Ureter (tissue), 1 donor: ENCODE measurements at regions not wholly inside any gene's neighbourhood (a gene's known extent, or its start where the extent isn't known, plus 50 kb on each side); places are given as distances from the start of the nearest gene placed in this dataset.
"Not testable (repeated sequence)": the region's sequence is repeated elsewhere in the genome, so short reads cannot be mapped to it uniquely, and the experiment has no call there.

Experiments
- DNase-seq: peaks from one replicate; pipeline ENCODE4 v3.0.0-alpha.2; 2020; ENCODE audit warnings: low spot score
- donor health status: DM: yes; HTN: yes; CAD: no.

- not testable (repeated sequence) for DNase-seq
These were observed 267.9 kb downstream of the INHBA start for GRCh38 chr7:41435020-41435419.

GRCh38 chr7:41431671-41432070, 271.2 kb downstream of the INHBA start:
- DNase-seq = no peak

GRCh38 chr7:41428381-41428780, 274.5 kb downstream of the INHBA start:
- no peak for DNase-seq

GRCh38 chr7:41425926-41426325, 277.0 kb downstream of the INHBA start:
- no peak for DNase-seq

- DNase-seq = no peak
These were observed 281.8 kb downstream of the INHBA start for GRCh38 chr7:41421056-41421455.

- no peak for DNase-seq
These were observed 282.5 kb downstream of the INHBA start for GRCh38 chr7:41420421-41420820.

GRCh38 chr7:41418337-41418736, 284.6 kb downstream of the INHBA start:
- DNase-seq = no peak

GRCh38 chr7:41416208-41416595, 286.7 kb downstream of the INHBA start:
- DNase-seq = no peak

- no peak for DNase-seq
These were observed 287.3 kb downstream of the INHBA start for GRCh38 chr7:41415471-41416207.

- no peak for DNase-seq
These were observed 287.8 kb downstream of the INHBA start for GRCh38 chr7:41415051-41415450.

GRCh38 chr7:41404375-41405074, 298.4 kb downstream of the INHBA start:
- DNase-seq = no peak

GRCh38 chr7:41403291-41403690, 299.6 kb downstream of the INHBA start:
- DNase-seq = no peak

GRCh38 chr7:41401833-41402232, 301.1 kb downstream of the INHBA start:
- DNase-seq = no peak

- no peak for DNase-seq
These were observed 303.7 kb downstream of the INHBA start for GRCh38 chr7:41399171-41399570.

GRCh38 chr7:41391818-41392217, 311.1 kb downstream of the INHBA start:
- no peak for DNase-seq

GRCh38 chr7:41388933-41389332, 314.0 kb downstream of the INHBA start:
- not testable (repeated sequence) for DNase-seq

- DNase-seq = no peak
These were observed 316.9 kb downstream of the INHBA start for GRCh38 chr7:41385996-41386395.

- DNase-seq = no peak
These were observed 318.5 kb downstream of the INHBA start for GRCh38 chr7:41384418-41384817.

GRCh38 chr7:41383596-41383995, 319.3 kb downstream of the INHBA start:
- DNase-seq = no peak

- no peak for DNase-seq
These were observed 324.7 kb downstream of the INHBA start for GRCh38 chr7:41378156-41378555.

- no peak for DNase-seq
These were observed 327.3 kb downstream of the INHBA start for GRCh38 chr7:41375582-41375981.

- DNase-seq = no peak
These were observed 328.6 kb downstream of the INHBA start for GRCh38 chr7:41374150-41374848.
